Kidney tubule cell (primary cell): ENCODE measurements at regions not wholly inside any gene's neighbourhood (a gene's known extent, or its start where the extent isn't known, plus 50 kb on each side); places are given as distances from the start of the nearest gene placed in this dataset.
"Not testable (repeated sequence)": the region's sequence is repeated elsewhere in the genome, so short reads cannot be mapped to it uniquely, and the experiment has no call there.

ENCODE experiments used
- DNase-seq: peaks from one replicate; pipeline ENCODE4 v3.0.0-alpha.2; 2018; ENCODE audit warnings: low spot score

DNA sequence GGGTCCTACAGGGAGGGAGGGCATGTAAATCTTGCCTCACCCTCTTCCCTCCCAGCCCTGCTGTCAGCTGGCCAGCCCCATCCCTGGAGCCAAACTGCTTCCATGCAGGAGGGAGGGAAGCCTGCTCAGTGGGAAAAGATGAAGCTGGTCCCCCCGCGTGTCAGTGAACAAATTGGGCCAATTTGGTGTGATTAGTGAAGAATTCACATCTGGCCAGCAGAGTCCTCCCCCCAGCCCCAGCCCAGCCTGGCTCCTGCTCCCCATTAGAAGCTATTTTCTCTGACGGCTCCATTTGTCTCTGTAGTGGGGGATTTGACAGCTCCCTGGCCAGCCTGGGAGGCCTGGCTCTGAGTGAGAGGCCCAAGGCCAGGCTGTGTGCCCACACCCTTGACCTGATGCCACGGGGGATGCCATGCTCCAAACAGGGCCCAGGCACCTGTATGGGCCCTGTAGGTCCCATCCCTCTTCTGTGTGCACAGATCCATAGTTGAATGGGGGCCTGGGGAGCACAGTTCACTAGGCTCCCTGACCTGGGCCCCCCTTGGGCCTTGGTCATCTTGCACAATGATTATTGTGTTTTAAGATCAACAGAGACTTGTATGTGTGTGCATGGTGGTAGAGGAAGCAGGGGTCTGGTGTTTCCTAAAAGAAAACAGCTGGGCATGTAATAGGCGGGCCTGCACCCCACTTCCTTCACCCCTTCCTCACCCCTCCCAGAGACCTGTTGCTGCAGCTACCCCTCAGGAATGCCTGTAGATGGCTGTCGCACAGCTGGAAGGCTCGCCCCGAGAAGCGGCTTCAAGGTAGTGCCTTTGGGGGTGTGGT is 50.7 kb upstream of the TAC4 start:
- no peak for DNase-seq

DNA sequence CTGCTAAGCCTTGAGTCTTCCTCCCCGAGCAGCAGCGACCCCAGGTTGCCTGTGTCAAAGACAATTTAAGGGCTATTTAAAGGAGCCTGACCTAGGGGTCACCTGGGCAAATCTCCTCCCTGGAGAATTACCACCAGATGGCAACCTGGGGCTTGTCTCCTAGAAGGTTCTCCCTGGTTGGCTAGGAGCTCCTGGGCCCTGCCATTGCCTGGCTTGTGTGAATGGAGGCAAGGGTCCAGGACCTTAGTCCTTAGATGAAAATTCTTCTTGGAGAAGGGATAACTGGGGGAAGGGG is 51.3 kb upstream of the TAC4 start:
- peak; percentile 32 for DNase-seq

GRCh38 chr17:49899588-49899987 is 51.7 kb upstream of the TAC4 start:
- DNase-seq, result no peak

GRCh38 chr17:49900801-49901200 is 52.9 kb upstream of the TAC4 start:
- DNase-seq, result not testable (repeated sequence)

DNA sequence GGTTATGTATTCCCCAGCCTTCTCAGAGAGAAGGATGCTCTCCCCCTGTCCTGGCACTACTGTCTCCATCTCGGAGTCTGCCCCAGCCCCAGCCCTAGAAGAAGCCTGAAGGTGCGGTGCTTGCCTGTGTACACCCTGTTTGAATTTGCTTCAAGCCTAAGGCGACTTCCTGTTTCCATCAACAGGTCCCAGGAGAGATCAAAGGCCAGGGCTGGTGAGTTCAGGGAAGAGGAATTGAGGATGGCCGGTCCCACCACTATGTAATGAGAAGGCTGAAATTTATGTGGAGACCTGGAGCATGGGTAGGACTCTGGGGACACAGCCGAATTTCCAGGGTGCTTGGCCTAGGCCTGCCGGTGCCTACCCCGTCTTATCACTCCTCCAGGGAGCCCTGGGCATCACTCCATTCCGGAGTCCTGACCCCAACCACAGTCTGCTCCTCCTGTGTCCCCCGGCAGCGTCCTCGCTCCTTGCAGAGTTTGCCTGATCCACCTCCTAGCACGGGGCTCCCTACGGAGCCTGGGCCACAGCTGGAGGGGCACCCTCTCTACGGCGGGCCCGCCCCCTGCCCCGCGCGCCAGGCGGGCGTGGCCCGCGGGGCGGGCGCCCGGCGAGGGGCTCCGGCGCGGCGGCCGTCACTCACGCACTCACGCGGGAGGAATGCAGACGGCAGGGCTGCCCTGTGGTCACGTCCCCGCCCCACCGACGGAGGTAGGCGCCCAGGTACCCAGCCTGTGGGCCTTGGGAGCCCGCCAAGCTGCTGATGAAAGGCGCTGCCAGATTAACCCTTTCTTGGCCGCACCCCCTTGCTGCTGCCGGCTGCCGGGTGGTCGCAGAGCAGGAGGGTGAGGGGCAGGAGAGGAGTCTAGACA is 53.8 kb upstream of the TAC4 start:
- peak; percentile 44 for DNase-seq

- no peak for DNase-seq
These were observed 55.7 kb upstream of the TAC4 start for GRCh38 chr17:49903523-49903922.

DNA sequence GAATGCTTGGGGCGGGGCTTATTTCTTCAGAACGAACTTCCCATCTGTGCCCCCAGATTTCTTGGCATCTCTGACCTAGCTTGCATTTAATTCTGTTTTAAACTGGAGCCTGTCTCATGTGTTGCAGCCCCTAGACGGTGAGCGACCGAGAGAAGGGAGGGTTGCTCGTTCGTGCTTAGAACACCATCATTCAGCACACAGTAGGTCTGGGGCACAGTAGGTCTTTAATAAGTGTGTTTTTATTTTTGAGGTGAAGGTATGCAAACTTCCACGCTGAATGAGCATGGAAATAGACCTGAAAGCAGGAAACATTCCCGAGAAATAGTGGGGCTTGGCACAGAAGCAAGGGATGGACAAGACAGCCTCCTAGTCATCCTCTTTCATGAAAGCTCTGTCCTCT is 57.0 kb upstream of the TAC4 start:
- DNase-seq, result no peak

DNA sequence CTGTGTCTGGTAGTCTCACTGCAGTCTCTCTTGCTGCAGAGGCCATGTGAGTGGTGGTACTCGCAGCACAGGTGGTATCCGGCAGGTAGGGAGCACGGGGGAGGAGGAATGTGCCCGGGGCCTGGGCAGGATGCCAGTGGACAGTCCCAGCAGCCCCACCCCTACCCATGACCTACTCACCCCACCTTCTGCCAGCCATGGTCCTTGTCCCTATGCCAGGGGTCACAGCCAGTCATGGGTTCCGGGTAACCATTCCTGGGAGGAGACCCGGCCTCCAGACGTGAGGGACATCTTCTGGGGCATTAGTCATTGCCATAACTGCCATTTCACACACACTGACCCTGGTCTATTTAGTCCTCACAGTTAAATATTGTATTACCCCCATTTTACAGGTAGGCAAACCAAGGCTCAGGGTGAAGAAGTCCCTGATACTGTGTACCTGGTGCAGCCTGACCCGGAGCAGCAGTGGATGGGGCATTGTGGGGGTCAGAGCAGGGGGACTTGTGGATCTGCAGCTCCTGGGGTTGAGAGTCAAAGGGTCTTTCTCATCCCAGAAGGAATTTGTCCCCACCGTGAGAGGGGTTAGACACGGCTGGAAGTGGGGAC is 58.8 kb upstream of the TAC4 start:
- DNase-seq, result peak; percentile 15

DNA sequence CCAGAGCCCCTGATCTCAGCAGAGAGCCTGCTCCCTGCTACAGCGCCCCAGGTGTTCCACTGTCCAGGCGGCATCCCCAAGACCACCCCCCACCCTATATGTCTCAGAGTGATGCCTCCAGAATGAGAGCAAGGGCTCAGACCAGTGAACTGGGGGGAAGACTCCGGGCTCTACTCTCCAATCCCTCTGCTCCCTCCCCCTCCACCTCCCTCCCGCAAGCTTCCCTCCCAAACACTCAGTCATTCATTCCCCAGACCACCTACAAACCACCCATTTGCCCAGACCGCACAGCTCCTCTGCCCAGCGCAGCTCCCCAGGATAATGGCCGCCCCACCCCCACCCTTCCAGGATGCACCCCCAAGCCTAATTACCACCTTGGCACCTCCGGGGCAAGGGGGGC is 59.4 kb upstream of the TAC4 start:
- DNase-seq, result no peak

- no peak for DNase-seq
These were observed 59.9 kb upstream of the DLX4 start for GRCh38 chr17:49908782-49909714.

DNA sequence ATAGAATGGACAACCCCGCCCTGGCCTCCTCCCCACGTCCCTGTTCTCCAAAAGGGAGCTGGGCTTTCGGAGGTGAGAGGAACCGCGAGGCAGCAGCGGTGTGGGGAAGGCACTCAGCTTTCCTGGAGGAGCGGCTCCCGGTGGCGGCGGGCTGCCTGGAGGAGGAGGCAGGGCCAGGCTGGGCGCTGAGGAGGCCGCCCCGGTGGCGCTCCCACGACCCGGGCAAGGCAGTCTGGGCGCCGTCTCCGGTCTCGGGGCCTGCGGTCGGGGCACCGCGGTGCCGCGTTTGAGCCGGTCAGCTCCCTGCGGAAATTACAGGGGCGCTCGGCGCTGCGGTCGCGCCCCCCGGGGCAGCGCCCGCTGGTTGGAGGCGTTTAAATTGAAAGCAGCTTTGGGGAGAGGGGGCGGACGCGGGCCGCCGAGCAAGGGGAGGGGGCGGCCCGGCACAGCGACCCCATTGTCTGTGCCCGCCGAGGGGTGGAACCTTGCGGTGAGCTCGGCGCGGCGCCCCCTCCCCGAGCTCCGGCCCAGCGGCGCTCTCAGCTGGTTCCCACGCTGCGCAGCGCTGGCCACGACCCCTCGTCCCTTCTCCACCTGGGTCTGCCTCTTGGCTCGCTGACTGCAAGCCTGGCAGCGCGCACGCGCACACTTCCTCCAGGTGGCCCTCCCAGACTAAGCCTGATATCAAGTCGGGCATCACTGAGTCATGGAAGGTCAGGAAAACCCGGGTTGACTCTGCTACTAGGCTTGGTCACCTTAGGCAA is 58.7 kb upstream of the DLX4 start:
- peak; percentile 72 for DNase-seq

DNA sequence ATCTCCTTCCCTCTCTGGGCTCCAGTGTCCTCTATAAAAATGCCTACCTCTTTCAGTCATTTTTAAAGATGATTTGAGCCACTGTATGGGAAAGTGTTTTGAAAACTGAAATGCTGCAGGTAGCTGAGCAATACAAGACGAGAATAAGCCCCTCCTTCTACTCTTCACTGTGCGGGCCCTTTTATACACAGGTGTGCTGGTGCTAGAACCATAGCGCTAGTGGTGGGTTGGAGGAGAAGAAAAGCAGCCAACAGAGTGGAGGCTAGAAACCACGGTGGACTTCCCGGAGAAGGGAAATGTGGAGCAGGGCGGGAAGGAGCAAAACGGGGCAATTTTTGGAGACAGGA is 58.2 kb upstream of the DLX4 start:
- DNase-seq, result no peak

GRCh38 chr17:49911719-49912118 is 57.3 kb upstream of the DLX4 start:
- DNase-seq, result no peak

DNA sequence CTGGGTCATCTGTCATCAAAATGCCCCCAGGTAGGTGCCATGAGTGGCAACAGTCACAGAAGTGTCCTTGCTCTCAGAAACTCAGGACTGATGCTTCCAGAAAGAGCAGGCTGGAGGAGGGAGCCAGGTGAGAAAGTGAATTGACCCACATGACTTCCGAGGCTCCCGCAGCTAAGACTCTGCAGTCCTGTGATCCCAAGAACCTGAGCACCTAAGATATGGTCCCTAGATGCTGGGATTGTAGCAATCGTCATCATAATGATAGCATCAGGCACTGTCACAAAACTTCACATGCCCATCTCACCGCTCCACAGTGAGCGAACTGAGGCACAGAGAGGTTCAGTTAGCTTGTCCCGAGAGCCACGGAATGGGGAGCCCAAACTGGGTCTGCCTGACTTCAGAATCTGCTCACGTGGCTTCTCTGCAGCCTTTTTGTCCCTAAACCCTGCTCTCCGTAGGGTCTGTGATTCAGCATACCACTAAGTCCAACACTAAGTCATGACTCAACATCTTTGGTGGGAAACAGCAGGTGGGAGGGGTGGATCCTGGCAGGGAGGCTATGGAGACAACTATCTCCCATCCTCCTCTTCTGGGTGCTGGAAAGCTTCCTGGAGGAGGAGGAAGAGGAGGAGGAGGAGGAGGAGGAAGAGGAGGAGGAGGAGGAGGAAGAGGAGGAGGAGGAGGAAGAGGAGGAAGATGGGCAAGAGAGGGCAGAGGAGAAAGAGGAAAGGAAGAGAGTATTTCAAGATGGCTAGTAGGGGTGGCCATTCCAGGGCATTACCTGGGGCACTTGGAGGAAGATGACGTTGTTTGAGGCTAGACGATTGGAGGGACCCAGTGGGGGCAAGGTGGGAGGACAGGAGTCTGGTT is 55.5 kb upstream of the DLX4 start:
- DNase-seq, result peak; percentile 74

DNA sequence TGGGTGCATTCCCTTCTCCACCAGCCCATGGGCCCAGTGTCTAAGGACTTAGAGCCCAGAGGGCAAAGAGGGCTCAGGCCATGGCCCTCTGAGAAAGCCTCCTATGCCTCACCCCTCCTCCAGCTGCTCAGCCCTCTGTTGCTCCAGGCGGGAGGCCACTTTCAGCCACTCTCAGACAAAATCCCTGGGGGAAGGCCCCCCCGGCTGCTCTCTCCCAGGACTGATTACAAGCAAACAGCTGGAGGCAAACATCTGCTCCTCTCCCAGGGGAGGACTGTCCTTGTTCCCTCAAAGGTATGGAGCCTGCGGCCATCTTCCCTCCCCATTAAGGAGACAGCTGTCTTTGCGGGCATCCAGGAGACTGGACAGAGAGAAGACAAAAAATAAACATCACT is 54.9 kb upstream of the DLX4 start:
- DNase-seq, result no peak

DNA sequence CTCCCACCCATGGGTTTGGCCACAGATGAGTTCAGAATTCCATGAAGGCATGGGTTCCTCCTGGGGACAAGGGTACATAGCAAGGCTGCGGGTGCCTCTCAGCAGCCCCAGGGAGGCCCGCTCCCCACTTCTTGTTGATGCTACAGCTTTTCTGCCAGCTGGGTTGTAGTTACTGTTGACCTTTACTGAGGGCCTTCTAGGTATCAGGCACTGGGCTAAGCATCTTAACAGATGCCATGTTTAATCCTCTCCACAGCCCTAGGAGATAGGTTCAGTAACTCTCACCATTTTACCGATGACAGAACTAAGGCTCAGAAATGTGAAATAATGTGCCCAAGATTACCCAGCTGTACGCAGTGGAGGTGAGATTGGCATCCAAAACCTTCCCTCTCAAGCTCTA is 54.3 kb upstream of the DLX4 start:
- no peak for DNase-seq

- DNase-seq, result no peak
These were observed 53.7 kb upstream of the DLX4 start for GRCh38 chr17:49915260-49915659.

- peak; percentile 56 for DNase-seq
These were observed 53.3 kb upstream of the DLX4 start for GRCh38 chr17:49915670-49916069.

DNA sequence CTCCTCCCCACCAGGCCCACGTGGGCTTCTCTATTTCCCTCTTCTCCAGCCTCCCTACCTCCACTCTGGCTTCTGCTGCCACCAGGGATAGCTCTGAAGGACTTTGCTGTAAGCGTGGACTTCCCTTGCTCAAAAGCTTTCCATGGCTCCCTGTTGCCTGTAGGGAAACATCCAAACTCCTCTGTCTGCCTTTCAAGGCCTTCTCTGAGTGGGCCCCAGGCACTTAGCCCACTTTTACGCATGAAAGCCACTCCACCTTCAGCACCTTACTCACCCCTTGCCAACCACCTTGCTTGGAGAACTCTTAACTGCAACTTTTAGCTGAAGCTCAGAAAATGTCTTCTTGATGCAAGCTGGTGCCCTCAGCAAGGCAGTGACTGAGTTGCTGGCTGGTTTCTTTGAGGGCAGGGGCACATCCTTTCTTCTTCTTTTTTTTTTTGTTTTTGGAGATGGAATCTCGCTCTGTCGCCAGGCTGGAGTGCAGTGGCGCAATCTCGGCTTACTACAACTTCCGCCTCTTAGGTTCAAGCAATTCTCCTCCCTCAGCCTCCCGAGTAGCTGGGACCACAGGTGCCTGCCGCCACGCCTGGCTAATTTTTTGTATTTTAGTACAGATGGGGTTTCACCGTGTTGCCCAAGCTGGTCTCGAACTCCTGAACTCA is 52.0 kb upstream of the DLX4 start:
- no peak for DNase-seq

GRCh38 chr17:49918591-49918990 is 50.4 kb upstream of the DLX4 start:
- DNase-seq, result no peak
